HEK293 (cell line): ENCODE measurements at regions not wholly inside any gene's neighbourhood (a gene's known extent, or its start where the extent isn't known, plus 50 kb on each side); places are given as distances from the start of the nearest gene placed in this dataset.

ENCODE experiments used
- CTCF ChIA-PET: fragments of 350-600 bp; formaldehyde crosslinking; extraction: SDS; loops from one replicate; lab custom pipeline; 2021; ENCODE audit warnings: antibody characterized with exemption; lab: Yijun Ruan, JAX
- POLR2A ChIA-PET: fragments of 300-600 bp; formaldehyde crosslinking; extraction: SDS; loops from one replicate; lab custom pipeline; 2020; ENCODE audit warnings: antibody characterized with exemption, inconsistent platforms; lab: Yijun Ruan, JAX
- H3K27ac ChIP-seq: fragments of 200-500 bp; sonication (Bioruptor generic); 2 replicates; pipeline ENCODE4 v1.5.1; 2014; ENCODE audit warnings: low read depth, low read length, control low read depth, inconsistent platforms; ENCODE audit errors: extremely low read depth
- H3K36me3 ChIP-seq, 2 experiments: fragments of 200-500 bp in 1 of 2; sonication (Bioruptor generic) in 1 of 2; 1 replicate in 1 of 2; 2 replicates in 1 of 2; pipeline ENCODE4 v1.5.1; 2014 to 2017; ENCODE audit warnings: inconsistent platforms in 2 of 2, low read length in 2 of 2; ENCODE audit not compliant: control insufficient read depth in 2 of 2, insufficient read depth in 1 of 2
- H3K4me1 ChIP-seq: fragments of 200-500 bp; sonication (Bioruptor generic); 2 replicates; pipeline ENCODE4 v1.5.1; 2014; ENCODE audit warnings: mild to moderate bottlenecking, low read length, inconsistent platforms; ENCODE audit not compliant: control insufficient read depth, insufficient read depth
- H3K4me3 ChIP-seq: 2 replicates; pipeline ENCODE4 v1.5.1; 2011; ENCODE audit warnings: low read depth, mild to moderate bottlenecking, control low read depth, low read length, moderate library complexity
- H3K9me3 ChIP-seq: fragments of 200-500 bp; sonication (Bioruptor generic); 2 replicates; pipeline ENCODE4 v1.5.1; 2014; ENCODE audit warnings: low read depth, low read length, inconsistent platforms; ENCODE audit not compliant: control insufficient read depth, insufficient read depth
- BCL11A ChIP-seq: fragments of 450-650 bp; formaldehyde crosslinking; IDR thresholded peaks from 2 replicates; pipeline ENCODE4 v1.5.1; 2016; ENCODE audit warnings: low read depth, missing biosample characterization, missing genetic modification characterization
- KLF1 ChIP-seq: fragments of 450-650 bp; formaldehyde crosslinking; IDR thresholded peaks from 2 replicates; pipeline ENCODE4 v1.5.1; 2016; ENCODE audit warnings: missing biosample characterization, missing genetic modification characterization
- KLF7 ChIP-seq: fragments of 450-650 bp; formaldehyde crosslinking; IDR thresholded peaks from 2 replicates; pipeline ENCODE4 v1.5.1; 2016; ENCODE audit warnings: missing biosample characterization, missing genetic modification characterization, borderline replicate concordance
- TRIM28 ChIP-seq: IDR thresholded peaks from 2 replicates; pipeline ENCODE4 v1.6.1; 2011; ENCODE audit warnings: low read length, control low read depth, borderline replicate concordance
- ZBTB48 ChIP-seq: fragments of 450-650 bp; formaldehyde crosslinking; IDR thresholded peaks from 2 replicates; pipeline ENCODE4 v1.5.1; 2016; ENCODE audit warnings: missing biosample characterization, missing genetic modification characterization
- ZBTB7A ChIP-seq: fragments of 450-650 bp; formaldehyde crosslinking; IDR thresholded peaks from 2 replicates; pipeline ENCODE4 v1.5.1; 2016; ENCODE audit warnings: low read depth, missing biosample characterization, missing genetic modification characterization
- ZFP69B ChIP-seq: fragments of 450-650 bp; formaldehyde crosslinking; IDR thresholded peaks from 2 replicates; pipeline ENCODE4 v1.5.1; 2016; ENCODE audit warnings: missing biosample characterization, missing genetic modification characterization
- ZIC2 ChIP-seq: fragments of 450-650 bp; formaldehyde crosslinking; IDR thresholded peaks from 2 replicates; pipeline ENCODE4 v1.5.1; 2016; ENCODE audit warnings: missing biosample characterization, missing genetic modification characterization
- ZNF121 ChIP-seq: fragments of 450-650 bp; formaldehyde crosslinking; IDR thresholded peaks from 2 replicates; pipeline ENCODE4 v1.5.1; 2016; ENCODE audit warnings: missing biosample characterization, missing genetic modification characterization
- ZNF138 ChIP-seq: fragments of 450-650 bp; formaldehyde crosslinking; IDR thresholded peaks from 2 replicates; pipeline ENCODE4 v1.5.1; 2016; ENCODE audit warnings: missing biosample characterization, missing genetic modification characterization, borderline replicate concordance
- ZNF157 ChIP-seq: fragments of 450-650 bp; formaldehyde crosslinking; IDR thresholded peaks from 2 replicates; pipeline ENCODE4 v1.5.1; 2016; ENCODE audit warnings: missing biosample characterization, missing genetic modification characterization
- ZNF174 ChIP-seq: fragments of 450-650 bp; formaldehyde crosslinking; IDR thresholded peaks from 2 replicates; pipeline ENCODE4 v1.5.0; 2017; ENCODE audit warnings: missing biosample characterization, mild to moderate bottlenecking, missing genetic modification characterization
- ZNF175 ChIP-seq: fragments of 450-650 bp; formaldehyde crosslinking; IDR thresholded peaks from 2 replicates; pipeline ENCODE4 v1.5.1; 2016; ENCODE audit warnings: missing biosample characterization, missing genetic modification characterization
- ZNF184 ChIP-seq: fragments of 450-650 bp; IDR thresholded peaks from 2 replicates; pipeline ENCODE4 v1.5.1; 2018; ENCODE audit warnings: missing biosample characterization, mild to moderate bottlenecking, missing genetic modification characterization
- ZNF23 ChIP-seq: fragments of 450-650 bp; formaldehyde crosslinking; IDR thresholded peaks from 2 replicates; pipeline ENCODE4 v1.5.1; 2016; ENCODE audit warnings: missing biosample characterization, missing genetic modification characterization, borderline replicate concordance
- ZNF324 ChIP-seq: fragments of 450-650 bp; formaldehyde crosslinking; IDR thresholded peaks from 2 replicates; pipeline ENCODE4 v1.5.1; 2016; ENCODE audit warnings: missing biosample characterization, missing genetic modification characterization
- ZNF394 ChIP-seq: fragments of 450-650 bp; formaldehyde crosslinking; IDR thresholded peaks from 2 replicates; pipeline ENCODE4 v1.5.1; 2016; ENCODE audit warnings: missing biosample characterization, missing genetic modification characterization, mild to moderate bottlenecking, moderate library complexity, borderline replicate concordance
- ZNF549 ChIP-seq: fragments of 450-650 bp; IDR thresholded peaks from 2 replicates; pipeline ENCODE4 v1.5.1; 2018; ENCODE audit warnings: missing biosample characterization, missing genetic modification characterization, mild to moderate bottlenecking, inconsistent platforms, moderate library complexity
- ZNF600 ChIP-seq: fragments of 450-650 bp; formaldehyde crosslinking; IDR thresholded peaks from 2 replicates; pipeline ENCODE4 v1.5.1; 2016; ENCODE audit warnings: missing biosample characterization, missing genetic modification characterization
- ZNF654 ChIP-seq: fragments of 450-650 bp; formaldehyde crosslinking; IDR thresholded peaks from 2 replicates; pipeline ENCODE4 v1.5.1; 2016; ENCODE audit warnings: low read depth, missing biosample characterization, missing genetic modification characterization
- ZNF791 ChIP-seq: fragments of 450-650 bp; formaldehyde crosslinking; IDR thresholded peaks from 2 replicates; pipeline ENCODE4 v1.5.1; 2016; ENCODE audit warnings: missing biosample characterization, missing genetic modification characterization
- ZNF843 ChIP-seq: fragments of 450-650 bp; formaldehyde crosslinking; IDR thresholded peaks from 2 replicates; pipeline ENCODE4 v1.5.1; 2016; ENCODE audit warnings: missing biosample characterization, missing genetic modification characterization
- TF ChIP-seq, protein P1 (sequence below): fragments of 450-650 bp; formaldehyde crosslinking; IDR thresholded peaks from 2 replicates; pipeline ENCODE4 v1.5.1; 2016; ENCODE audit warnings: missing biosample characterization, missing genetic modification characterization
- TF ChIP-seq, protein P2 (sequence below): fragments of 450-650 bp; formaldehyde crosslinking; IDR thresholded peaks from 2 replicates; pipeline ENCODE4 v1.5.1; 2016; ENCODE audit warnings: missing biosample characterization, missing genetic modification characterization
- TF ChIP-seq, protein P3 (sequence below): fragments of 450-650 bp; formaldehyde crosslinking; IDR thresholded peaks from 2 replicates; pipeline ENCODE4 v1.5.1; 2016; ENCODE audit warnings: missing biosample characterization, missing genetic modification characterization, borderline replicate concordance
- TF ChIP-seq, protein P4 (sequence below): fragments of 450-650 bp; formaldehyde crosslinking; IDR thresholded peaks from 2 replicates; pipeline ENCODE4 v1.5.1; 2017; ENCODE audit warnings: missing biosample characterization, missing genetic modification characterization
- TF ChIP-seq, protein P5 (sequence below): fragments of 450-650 bp; formaldehyde crosslinking; IDR thresholded peaks from 2 replicates; pipeline ENCODE4 v1.5.1; 2016; ENCODE audit warnings: missing biosample characterization, missing genetic modification characterization
- TF ChIP-seq, protein P6 (sequence below): IDR thresholded peaks from 2 replicates; pipeline ENCODE4 v1.6.1; 2011; ENCODE audit warnings: mild to moderate bottlenecking, low read depth, low read length, borderline replicate concordance

DNA sequence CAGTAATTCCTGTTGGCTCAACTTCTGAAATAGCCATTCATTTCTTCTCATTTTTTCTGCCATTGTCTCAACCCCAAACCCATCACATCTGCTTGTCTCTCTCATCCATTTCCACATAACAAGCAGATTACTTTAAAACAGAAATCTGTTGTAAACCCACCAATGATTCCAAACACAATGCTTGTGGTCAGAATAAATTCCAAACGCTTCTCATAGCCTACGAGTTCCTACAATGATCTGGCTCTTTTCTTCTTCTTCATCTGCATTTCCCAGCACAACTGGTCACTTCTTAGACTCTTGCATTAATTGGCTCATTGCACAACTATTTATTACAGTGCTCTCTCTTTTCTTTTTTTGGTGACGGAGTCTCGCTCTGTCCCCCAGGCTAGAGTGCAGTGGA is 364.1 kb downstream of the GATA3 start:
- Histone ChIP-seq H3K9me3 (no peaks in the 10 kb centered on the region), H3K4me1 (no peaks in the 10 kb centered on the region; the same call in 1 of the 2 replicates), H3K27ac (no peak overlapping the region), H3K4me3 (no peak overlapping the region), H3K36me3 (no peaks in the 10 kb centered on the region)
- TF ChIP-seq ZBTB7A (no peak), ZNF184 (tag by site-specific recombination) (no peak), ZNF549 (tag by site-specific recombination) (no peak), ZNF157 (tag by site-specific recombination) (no peak), ZNF654 (tag by site-specific recombination) (no peak), ZNF791 (tag by site-specific recombination) (no peak), ZNF394 (tag by site-specific recombination) (no peak), ZNF175 (no peak), ZNF138 (tag by site-specific recombination) (no peak), ZNF174 (tag by site-specific recombination) (no peak), ZNF324 (tag by site-specific recombination) (no peak)
- TF ChIP-seq, protein P1, sequence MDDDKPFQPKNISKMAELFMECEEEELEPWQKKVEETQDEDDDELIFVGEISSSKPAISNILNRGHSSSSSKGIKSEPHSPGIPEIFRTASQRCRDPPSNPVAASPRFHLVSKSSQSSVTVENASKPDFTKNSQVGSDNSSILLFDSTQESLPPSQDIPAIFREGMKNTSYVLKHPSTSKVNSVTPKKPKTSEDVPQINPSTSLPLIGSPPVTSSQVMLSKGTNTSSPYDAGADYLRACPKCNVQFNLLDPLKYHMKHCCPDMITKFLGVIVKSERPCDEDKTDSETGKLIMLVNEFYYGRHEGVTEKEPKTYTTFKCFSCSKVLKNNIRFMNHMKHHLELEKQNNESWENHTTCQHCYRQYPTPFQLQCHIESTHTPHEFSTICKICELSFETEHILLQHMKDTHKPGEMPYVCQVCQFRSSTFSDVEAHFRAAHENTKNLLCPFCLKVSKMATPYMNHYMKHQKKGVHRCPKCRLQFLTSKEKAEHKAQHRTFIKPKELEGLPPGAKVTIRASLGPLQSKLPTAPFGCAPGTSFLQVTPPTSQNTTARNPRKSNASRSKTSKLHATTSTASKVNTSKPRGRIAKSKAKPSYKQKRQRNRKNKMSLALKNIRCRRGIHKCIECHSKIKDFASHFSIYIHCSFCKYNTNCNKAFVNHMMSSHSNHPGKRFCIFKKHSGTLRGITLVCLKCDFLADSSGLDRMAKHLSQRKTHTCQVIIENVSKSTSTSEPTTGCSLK (tag by site-specific recombination): no peak
- TF ChIP-seq, protein P2, sequence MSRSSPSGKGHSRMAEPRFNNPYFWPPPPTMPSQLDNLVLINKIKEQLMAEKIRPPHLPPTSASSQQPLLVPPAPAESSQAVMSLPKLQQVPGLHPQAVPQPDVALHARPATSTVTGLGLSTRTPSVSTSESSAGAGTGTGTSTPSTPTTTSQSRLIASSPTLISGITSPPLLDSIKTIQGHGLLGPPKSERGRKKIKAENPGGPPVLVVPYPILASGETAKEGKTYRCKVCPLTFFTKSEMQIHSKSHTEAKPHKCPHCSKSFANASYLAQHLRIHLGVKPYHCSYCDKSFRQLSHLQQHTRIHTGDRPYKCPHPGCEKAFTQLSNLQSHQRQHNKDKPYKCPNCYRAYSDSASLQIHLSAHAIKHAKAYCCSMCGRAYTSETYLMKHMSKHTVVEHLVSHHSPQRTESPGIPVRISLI: no peak
- TF ChIP-seq, protein P3, sequence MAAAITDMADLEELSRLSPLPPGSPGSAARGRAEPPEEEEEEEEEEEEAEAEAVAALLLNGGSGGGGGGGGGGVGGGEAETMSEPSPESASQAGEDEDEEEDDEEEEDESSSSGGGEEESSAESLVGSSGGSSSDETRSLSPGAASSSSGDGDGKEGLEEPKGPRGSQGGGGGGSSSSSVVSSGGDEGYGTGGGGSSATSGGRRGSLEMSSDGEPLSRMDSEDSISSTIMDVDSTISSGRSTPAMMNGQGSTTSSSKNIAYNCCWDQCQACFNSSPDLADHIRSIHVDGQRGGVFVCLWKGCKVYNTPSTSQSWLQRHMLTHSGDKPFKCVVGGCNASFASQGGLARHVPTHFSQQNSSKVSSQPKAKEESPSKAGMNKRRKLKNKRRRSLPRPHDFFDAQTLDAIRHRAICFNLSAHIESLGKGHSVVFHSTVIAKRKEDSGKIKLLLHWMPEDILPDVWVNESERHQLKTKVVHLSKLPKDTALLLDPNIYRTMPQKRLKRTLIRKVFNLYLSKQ (tag by site-specific recombination): no peak
- ChIA-PET POLR2A (no interaction called here), CTCF (no interaction called here)

DNA sequence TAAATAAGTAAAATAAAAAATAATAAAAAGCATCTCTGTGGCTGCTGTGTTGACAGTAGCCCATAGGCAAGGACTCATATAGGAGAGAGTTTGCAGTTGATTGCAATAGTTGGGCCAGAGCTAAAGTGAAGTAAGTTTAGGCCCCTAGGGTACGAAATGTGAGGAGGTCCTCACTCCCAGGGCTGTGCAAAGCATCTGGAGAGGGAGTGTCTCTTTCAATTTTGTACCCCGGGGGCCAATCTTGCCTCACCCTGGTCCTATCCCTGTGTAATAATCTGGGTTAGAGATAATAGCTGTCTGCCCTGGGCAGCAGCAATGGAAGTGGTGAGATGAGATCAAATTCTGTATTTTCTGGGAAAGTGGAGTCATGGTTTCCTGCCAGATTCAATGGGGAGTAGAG is 365.7 kb downstream of the GATA3 start:
- H3K27ac ChIP-seq: no peak overlapping the region
- no peaks in the 10 kb centered on the region for H3K36me3 ChIP-seq
- POLR2A ChIA-PET: no interaction called here
- H3K4me1 ChIP-seq: no peaks in the 10 kb centered on the region; the same call in 1 of the 2 replicates
- CTCF ChIA-PET: no interaction called here
- no peaks in the 10 kb centered on the region for H3K9me3 ChIP-seq
- no peak overlapping the region for H3K4me3 ChIP-seq
- TF ChIP-seq ZNF843 (tag by site-specific recombination): no peak
- TF ChIP-seq ZNF23 (tag by site-specific recombination): no peak
- TF ChIP-seq, protein P4, sequence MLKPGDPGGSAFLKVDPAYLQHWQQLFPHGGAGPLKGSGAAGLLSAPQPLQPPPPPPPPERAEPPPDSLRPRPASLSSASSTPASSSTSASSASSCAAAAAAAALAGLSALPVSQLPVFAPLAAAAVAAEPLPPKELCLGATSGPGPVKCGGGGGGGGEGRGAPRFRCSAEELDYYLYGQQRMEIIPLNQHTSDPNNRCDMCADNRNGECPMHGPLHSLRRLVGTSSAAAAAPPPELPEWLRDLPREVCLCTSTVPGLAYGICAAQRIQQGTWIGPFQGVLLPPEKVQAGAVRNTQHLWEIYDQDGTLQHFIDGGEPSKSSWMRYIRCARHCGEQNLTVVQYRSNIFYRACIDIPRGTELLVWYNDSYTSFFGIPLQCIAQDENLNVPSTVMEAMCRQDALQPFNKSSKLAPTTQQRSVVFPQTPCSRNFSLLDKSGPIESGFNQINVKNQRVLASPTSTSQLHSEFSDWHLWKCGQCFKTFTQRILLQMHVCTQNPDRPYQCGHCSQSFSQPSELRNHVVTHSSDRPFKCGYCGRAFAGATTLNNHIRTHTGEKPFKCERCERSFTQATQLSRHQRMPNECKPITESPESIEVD (tag by site-specific recombination): no peak
- TF ChIP-seq BCL11A: no peak
- TF ChIP-seq ZNF174 (tag by site-specific recombination): no peak
- TF ChIP-seq TRIM28: no peak
- no peak for TF ChIP-seq KLF1
- TF ChIP-seq ZIC2: no peak
- TF ChIP-seq ZNF600: no peak
- TF ChIP-seq ZBTB48 (tag by site-specific recombination): no peak
- no peak for TF ChIP-seq ZNF121 (tag by site-specific recombination)
- TF ChIP-seq, protein P5, sequence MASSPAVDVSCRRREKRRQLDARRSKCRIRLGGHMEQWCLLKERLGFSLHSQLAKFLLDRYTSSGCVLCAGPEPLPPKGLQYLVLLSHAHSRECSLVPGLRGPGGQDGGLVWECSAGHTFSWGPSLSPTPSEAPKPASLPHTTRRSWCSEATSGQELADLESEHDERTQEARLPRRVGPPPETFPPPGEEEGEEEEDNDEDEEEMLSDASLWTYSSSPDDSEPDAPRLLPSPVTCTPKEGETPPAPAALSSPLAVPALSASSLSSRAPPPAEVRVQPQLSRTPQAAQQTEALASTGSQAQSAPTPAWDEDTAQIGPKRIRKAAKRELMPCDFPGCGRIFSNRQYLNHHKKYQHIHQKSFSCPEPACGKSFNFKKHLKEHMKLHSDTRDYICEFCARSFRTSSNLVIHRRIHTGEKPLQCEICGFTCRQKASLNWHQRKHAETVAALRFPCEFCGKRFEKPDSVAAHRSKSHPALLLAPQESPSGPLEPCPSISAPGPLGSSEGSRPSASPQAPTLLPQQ (tag by site-specific recombination): no peak
- no peak for TF ChIP-seq KLF7 (tag by site-specific recombination)
- no peak for TF ChIP-seq ZFP69B (tag by site-specific recombination)
- TF ChIP-seq, protein P6, sequence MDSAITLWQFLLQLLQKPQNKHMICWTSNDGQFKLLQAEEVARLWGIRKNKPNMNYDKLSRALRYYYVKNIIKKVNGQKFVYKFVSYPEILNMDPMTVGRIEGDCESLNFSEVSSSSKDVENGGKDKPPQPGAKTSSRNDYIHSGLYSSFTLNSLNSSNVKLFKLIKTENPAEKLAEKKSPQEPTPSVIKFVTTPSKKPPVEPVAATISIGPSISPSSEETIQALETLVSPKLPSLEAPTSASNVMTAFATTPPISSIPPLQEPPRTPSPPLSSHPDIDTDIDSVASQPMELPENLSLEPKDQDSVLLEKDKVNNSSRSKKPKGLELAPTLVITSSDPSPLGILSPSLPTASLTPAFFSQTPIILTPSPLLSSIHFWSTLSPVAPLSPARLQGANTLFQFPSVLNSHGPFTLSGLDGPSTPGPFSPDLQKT: no peak
